ENCODE measurements at regions not wholly inside any gene's neighbourhood (a gene's known extent, or its start where the extent isn't known, plus 50 kb on each side); places are given as distances from the start of the nearest gene placed in this dataset.

DNA sequence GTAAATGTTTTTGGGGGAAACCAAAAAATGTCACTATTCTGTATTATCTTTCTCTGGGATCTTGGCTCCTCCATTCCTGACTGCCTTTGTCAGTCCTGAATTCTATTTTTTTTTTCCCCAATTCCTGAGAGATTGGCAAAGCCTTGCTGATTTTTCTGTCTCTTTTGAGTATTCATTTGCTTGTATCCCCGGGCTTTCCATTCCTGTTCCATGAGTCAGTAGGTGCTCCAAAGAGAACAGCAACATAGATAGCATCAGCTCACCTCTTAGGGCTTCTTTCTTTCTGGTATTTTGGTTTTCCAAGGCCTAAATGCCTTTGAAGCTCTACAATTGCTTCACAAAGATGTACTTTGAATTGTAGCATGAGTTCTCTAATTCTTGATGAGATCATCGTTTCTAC lies 271.7 kb upstream of the LRRC3B start:
- TF ChIP-seq, protein P1, sequence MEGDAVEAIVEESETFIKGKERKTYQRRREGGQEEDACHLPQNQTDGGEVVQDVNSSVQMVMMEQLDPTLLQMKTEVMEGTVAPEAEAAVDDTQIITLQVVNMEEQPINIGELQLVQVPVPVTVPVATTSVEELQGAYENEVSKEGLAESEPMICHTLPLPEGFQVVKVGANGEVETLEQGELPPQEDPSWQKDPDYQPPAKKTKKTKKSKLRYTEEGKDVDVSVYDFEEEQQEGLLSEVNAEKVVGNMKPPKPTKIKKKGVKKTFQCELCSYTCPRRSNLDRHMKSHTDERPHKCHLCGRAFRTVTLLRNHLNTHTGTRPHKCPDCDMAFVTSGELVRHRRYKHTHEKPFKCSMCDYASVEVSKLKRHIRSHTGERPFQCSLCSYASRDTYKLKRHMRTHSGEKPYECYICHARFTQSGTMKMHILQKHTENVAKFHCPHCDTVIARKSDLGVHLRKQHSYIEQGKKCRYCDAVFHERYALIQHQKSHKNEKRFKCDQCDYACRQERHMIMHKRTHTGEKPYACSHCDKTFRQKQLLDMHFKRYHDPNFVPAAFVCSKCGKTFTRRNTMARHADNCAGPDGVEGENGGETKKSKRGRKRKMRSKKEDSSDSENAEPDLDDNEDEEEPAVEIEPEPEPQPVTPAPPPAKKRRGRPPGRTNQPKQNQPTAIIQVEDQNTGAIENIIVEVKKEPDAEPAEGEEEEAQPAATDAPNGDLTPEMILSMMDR (IDR thresholded peaks at IDR 0.05) = no peak
- TF ChIP-seq EP300 (IDR thresholded peaks at IDR 0.05) = no peak

Measured in tibial nerve (tissue), 4 donors.